ENCODE measurements at regions not wholly inside any gene's neighbourhood (a gene's known extent, or its start where the extent isn't known, plus 50 kb on each side); places are given as distances from the start of the nearest gene placed in this dataset.

DNA sequence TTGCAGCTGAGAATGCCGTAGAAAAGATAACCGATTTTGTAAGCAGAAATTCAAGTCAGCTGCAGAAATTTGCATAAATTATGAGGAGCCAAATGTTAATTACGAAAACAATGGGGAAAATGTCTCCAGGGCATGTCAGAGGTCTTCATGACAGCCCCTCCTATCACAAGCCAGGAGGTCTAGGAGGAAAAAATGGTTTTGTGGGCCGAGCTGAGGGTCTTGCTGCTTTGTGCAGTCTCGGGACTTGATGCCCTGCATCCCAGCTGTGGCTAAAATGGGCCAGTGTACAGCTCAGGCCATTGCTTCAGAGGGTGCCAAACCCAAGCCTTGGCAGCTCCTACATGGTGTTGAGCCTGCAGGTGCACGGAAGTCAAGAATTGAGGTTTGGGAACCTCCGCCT lies 131.2 kb upstream of the PDE3A start:
- TF ChIP-seq, protein P1, sequence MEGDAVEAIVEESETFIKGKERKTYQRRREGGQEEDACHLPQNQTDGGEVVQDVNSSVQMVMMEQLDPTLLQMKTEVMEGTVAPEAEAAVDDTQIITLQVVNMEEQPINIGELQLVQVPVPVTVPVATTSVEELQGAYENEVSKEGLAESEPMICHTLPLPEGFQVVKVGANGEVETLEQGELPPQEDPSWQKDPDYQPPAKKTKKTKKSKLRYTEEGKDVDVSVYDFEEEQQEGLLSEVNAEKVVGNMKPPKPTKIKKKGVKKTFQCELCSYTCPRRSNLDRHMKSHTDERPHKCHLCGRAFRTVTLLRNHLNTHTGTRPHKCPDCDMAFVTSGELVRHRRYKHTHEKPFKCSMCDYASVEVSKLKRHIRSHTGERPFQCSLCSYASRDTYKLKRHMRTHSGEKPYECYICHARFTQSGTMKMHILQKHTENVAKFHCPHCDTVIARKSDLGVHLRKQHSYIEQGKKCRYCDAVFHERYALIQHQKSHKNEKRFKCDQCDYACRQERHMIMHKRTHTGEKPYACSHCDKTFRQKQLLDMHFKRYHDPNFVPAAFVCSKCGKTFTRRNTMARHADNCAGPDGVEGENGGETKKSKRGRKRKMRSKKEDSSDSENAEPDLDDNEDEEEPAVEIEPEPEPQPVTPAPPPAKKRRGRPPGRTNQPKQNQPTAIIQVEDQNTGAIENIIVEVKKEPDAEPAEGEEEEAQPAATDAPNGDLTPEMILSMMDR (IDR thresholded peaks at IDR 0.05), result no peak
- no peak for TF ChIP-seq POLR2A (IDR thresholded peaks at IDR 0.05)

All from sigmoid colon (tissue), 3 donors.